OCI-LY3 (cell line): ENCODE measurements at regions not wholly inside any gene's neighbourhood (a gene's known extent, or its start where the extent isn't known, plus 50 kb on each side); places are given as distances from the start of the nearest gene placed in this dataset.

Experiments
- H2AFZ ChIP-seq: fragments of 200-600, 300-600 bp; shearing (Covaris generic); 2 replicates; pipeline ENCODE4 v1.6.0; 2014; ENCODE audit warnings: antibody characterized with exemption, low read depth, low read length
- H3K27ac ChIP-seq: fragments of 200-600, 300-600 bp; sonication (generic); 2 replicates; pipeline ENCODE4 v1.5.1; 2014; ENCODE audit warnings: mild to moderate bottlenecking, low read length, moderate library complexity, mixed read lengths
- H3K27me3 ChIP-seq: fragments of 200-600, 300-600 bp; sonication (generic); 2 replicates; pipeline ENCODE4 v1.6.1; 2014; ENCODE audit warnings: low read depth, low read length, mixed read lengths
- H3K36me3 ChIP-seq: fragments of 200-600, 300-600 bp; sonication (generic); replicated peaks from 2 replicates; pipeline ENCODE3; 2014; ENCODE audit warnings: low read depth, low read length, mixed read lengths
- H3K4me1 ChIP-seq: fragments of 300-600, 200-600 bp; sonication (generic); 2 replicates; pipeline ENCODE4 v1.6.1; 2014; ENCODE audit warnings: low read length, mixed read lengths
- H3K4me2 ChIP-seq: fragments of 200-600, 300-600 bp; sonication (generic); 2 replicates; pipeline ENCODE4 v1.6.1; 2014; ENCODE audit warnings: low read length, mixed read lengths
- H3K4me3 ChIP-seq: fragments of 300-600, 200-600 bp; sonication (generic); 2 replicates; pipeline ENCODE4 v1.5.1; 2014; ENCODE audit warnings: antibody characterized with exemption, mild to moderate bottlenecking, low read length, moderate library complexity
- H3K79me2 ChIP-seq: fragments of 300-600, 200-600 bp; shearing (Covaris generic); 2 replicates; pipeline ENCODE4 v1.6.1; 2014; ENCODE audit warnings: mild to moderate bottlenecking, low read length, mixed read lengths
- H3K9ac ChIP-seq: fragments of 300-600, 200-600 bp; shearing (Covaris generic); 2 replicates; pipeline ENCODE4 v1.6.0; 2014; ENCODE audit warnings: mild to moderate bottlenecking, low read length, moderate library complexity
- H3K9me3 ChIP-seq: fragments of 200-600, 300-600 bp; shearing (Covaris generic); 2 replicates; pipeline ENCODE4 v1.6.1; 2014; ENCODE audit warnings: low read length, mixed read lengths; ENCODE audit not compliant: insufficient read depth
- H4K20me1 ChIP-seq: fragments of 200-600, 300-600 bp; sonication (generic); 2 replicates; pipeline ENCODE4 v1.6.1; 2016; ENCODE audit warnings: low read length, mixed read lengths; ENCODE audit not compliant: insufficient read depth
- CTCF ChIP-seq: fragments of 200-600, 300-600 bp; sonication (generic); IDR thresholded peaks from 2 replicates; pipeline ENCODE4 v1.5.1; 2014; ENCODE audit warnings: antibody characterized with exemption, low read length, low read depth
- EZH2phosphoT487 ChIP-seq: fragments of 200-600 bp; shearing (Covaris generic); IDR thresholded peaks from 2 replicates; pipeline ENCODE4 v1.6.1; 2018; ENCODE audit warnings: antibody characterized with exemption, mixed run types, low read depth

- H3K4me1 ChIP-seq = no peaks in the 10 kb centered on the region; the same call in 1 of the 2 replicates
- no peak overlapping the region for H3K27ac ChIP-seq
Measured at GRCh38 chr6:43903739-43904290, 133.8 kb downstream of the VEGFA start.

GRCh38 chr6:43901733-43902230 lies 131.8 kb downstream of the VEGFA start:
- Histone ChIP-seq H3K27me3 (peaks cover 8% of the 10 kb centered on the region), H2AFZ (no peak overlapping the region), H3K9me3 (no peaks in the 10 kb centered on the region), H3K9ac (no peak overlapping the region), H3K4me1 (no peaks in the 10 kb centered on the region; the same call in 1 of the 2 replicates), H3K27ac (no peak overlapping the region), H3K36me3 (no peaks in the 10 kb centered on the region), H4K20me1 (no peaks in the 10 kb centered on the region), H3K4me2 (no peak overlapping the region), H3K4me3 (no peak overlapping the region), H3K79me2 (no peaks in the 10 kb centered on the region)
- TF ChIP-seq EZH2phosphoT487 = no peak

More at GRCh38 chr6:43903739-43904290, 133.8 kb downstream of the VEGFA start:
- H3K9me3 ChIP-seq = no peaks in the 10 kb centered on the region
- H2AFZ ChIP-seq = no peak overlapping the region
- no peaks in the 10 kb centered on the region; the same call in 1 of the 2 replicates for H3K27me3 ChIP-seq
- no peak overlapping the region for H3K9ac ChIP-seq
- no peak overlapping the region for H3K4me2 ChIP-seq
- H4K20me1 ChIP-seq = no peaks in the 10 kb centered on the region
- TF ChIP-seq EZH2phosphoT487 (no peak), CTCF (no peak)
- no peaks in the 10 kb centered on the region for H3K36me3 ChIP-seq
- no peaks in the 10 kb centered on the region for H3K79me2 ChIP-seq
- no peak overlapping the region for H3K4me3 ChIP-seq

- Histone ChIP-seq H3K4me3 (no peak overlapping the region), H2AFZ (no peak overlapping the region), H3K4me2 (no peak overlapping the region), H3K79me2 (no peaks in the 10 kb centered on the region), H4K20me1 (no peaks in the 10 kb centered on the region), H3K27me3 (peaks cover 9% of the 10 kb centered on the region), H3K4me1 (no peaks in the 10 kb centered on the region; the same call in 1 of the 2 replicates), H3K9me3 (no peaks in the 10 kb centered on the region), H3K9ac (no peak overlapping the region), H3K36me3 (no peaks in the 10 kb centered on the region), H3K27ac (no peak overlapping the region)
- TF ChIP-seq CTCF (no peak), EZH2phosphoT487 (no peak)
Measured at GRCh38 chr6:43900916-43901732, 131.1 kb downstream of the VEGFA start.

- Histone ChIP-seq H3K9ac (no peak overlapping the region), H3K27ac (no peak overlapping the region)
- TF ChIP-seq CTCF (no peak), EZH2phosphoT487 (no peak)
Measured at GRCh38 chr6:43900560-43900915, 130.5 kb downstream of the VEGFA start.

More at GRCh38 chr6:43900560-43900915, 130.5 kb downstream of the VEGFA start:
- Histone ChIP-seq H3K9me3 (no peaks in the 10 kb centered on the region), H3K4me1 (no peaks in the 10 kb centered on the region; the same call in 1 of the 2 replicates), H3K36me3 (no peaks in the 10 kb centered on the region), H3K4me2 (no peak overlapping the region), H4K20me1 (no peaks in the 10 kb centered on the region), H3K27me3 (peaks cover 9% of the 10 kb centered on the region), H3K4me3 (no peak overlapping the region), H3K79me2 (no peaks in the 10 kb centered on the region), H2AFZ (no peak overlapping the region)
